ENCODE measurements at regions not wholly inside any gene's neighbourhood (a gene's known extent, or its start where the extent isn't known, plus 50 kb on each side); places are given as distances from the start of the nearest gene placed in this dataset.
A peak's percentile ranks its signal among the peaks of the same experiment; 100 is the strongest.

- TF ChIP-seq, protein P1, sequence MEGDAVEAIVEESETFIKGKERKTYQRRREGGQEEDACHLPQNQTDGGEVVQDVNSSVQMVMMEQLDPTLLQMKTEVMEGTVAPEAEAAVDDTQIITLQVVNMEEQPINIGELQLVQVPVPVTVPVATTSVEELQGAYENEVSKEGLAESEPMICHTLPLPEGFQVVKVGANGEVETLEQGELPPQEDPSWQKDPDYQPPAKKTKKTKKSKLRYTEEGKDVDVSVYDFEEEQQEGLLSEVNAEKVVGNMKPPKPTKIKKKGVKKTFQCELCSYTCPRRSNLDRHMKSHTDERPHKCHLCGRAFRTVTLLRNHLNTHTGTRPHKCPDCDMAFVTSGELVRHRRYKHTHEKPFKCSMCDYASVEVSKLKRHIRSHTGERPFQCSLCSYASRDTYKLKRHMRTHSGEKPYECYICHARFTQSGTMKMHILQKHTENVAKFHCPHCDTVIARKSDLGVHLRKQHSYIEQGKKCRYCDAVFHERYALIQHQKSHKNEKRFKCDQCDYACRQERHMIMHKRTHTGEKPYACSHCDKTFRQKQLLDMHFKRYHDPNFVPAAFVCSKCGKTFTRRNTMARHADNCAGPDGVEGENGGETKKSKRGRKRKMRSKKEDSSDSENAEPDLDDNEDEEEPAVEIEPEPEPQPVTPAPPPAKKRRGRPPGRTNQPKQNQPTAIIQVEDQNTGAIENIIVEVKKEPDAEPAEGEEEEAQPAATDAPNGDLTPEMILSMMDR (IDR thresholded peaks at IDR 0.05), result peak in 4 of 6 experiments; percentile 52 to 73 (median 68)
- TF ChIP-seq POLR2A (IDR thresholded peaks at IDR 0.05), result no peak
Observed at GRCh38 chr13:53151336-53152056, 122.9 kb downstream of the OLFM4 start.
